GM12874 (cell line): ENCODE measurements at regions not wholly inside any gene's neighbourhood (a gene's known extent, or its start where the extent isn't known, plus 50 kb on each side); places are given as distances from the start of the nearest gene placed in this dataset.

Experiments used
- CTCF ChIP-seq: IDR thresholded peaks from 2 replicates; pipeline ENCODE4 v1.5.1; 2011; ENCODE audit warnings: low read depth, mild to moderate bottlenecking, control low read depth, low read length, moderate library complexity; ENCODE audit not compliant: insufficient read depth

DNA sequence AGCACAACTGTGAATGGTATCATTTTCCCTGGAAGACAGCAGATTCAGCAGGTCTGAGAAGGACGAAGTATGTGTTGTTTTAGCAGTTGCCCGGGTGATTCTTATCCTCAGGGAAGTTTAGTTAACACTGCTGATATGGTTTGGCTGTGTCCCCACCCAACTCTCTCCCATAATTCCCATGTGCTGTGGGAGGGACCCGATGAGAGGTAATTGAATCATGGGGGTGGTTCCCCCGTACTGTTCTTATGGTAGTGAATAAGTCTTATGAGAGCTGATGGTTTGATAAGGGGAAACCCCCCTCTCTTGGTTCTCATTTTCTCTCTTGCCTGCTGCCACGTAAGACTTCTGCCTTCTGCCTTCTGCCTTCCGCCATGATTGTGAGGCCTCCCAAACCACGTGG lies 81.0 kb upstream of the UBAC2 start:
- no peak for TF ChIP-seq CTCF

DNA sequence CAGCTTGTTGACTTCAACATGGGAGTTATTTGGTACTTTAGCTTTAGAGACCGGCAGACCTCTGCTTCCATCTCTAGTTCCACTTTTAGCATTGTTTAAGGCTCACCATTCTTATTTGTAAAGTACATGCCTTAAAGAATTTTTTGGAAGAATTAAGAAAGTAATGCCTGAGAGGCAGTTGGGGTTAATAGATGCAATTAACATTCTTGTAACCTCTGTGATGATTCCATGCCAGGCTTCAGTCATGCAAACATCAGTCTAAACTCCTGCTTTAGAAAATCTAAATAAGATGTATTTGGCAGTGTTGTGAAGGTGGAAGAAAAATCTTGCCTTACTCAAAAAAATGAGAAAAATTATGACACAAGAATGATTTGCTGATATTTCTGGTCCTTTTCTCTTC lies 79.9 kb upstream of the UBAC2 start:
- no peak for TF ChIP-seq CTCF

DNA sequence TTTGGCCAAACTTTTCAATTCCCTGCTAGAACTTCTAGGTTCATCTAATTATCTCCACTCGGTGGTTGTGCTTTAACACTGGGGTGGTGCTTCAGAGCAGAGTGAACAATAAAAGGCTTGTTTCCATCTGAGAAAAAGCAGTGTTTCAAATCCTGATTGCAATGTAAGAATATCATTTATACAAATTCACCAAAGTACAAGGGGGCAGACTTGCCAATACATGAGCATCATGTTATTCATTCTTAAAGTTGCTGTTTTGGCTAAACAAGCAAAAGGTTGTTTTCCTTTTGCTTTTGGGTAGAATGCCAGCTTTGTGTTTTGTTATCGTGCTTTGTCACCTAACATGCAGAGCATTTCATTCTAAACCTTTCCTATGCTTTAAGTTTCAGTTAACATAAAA lies 78.5 kb upstream of the UBAC2 start:
- no peak for TF ChIP-seq CTCF

DNA sequence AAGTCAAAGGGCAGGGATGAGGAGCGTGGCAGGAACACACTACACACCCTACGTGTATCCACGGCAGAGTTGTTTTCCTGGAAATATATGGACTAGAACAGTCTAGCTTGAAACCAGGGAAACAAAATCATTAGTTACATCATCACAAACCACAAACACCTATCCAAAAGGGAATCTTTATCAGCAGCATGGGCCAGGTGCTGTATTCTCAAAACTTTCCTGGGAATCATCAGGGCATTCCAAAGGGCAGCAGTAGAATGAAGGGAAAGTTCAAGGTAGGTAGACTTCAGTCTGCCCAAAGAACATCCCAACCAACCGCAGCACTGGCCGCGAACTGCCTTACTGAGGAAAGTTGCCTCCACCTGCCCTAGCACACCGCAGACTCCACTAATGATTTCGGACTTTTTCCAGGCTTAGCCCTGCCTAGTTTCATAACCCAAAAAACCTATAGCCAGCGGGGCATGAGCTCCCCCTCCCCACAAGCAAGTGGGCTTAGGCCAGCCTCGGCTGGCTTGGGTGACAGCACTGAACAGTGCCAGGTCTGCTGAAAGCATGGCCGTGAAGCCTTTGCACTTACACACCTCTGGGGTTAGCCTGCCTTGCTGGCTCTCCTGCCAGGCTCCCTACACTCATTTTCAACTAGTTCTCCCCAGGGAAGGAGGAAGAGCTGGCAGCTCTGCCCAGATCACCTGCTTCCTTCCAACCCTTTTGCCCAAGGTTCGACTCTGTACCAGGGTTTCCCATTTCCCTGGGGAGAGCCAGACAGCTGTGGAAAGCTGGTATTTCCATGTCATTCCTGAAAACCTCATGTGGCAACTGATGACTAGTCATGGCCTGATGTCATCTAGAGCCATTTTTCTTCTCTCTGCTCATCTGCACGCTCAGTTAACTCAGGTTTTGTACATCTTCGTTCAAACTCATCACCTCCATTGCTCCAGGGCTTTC lies 77.3 kb upstream of the UBAC2 start:
- TF ChIP-seq CTCF, result no peak

DNA sequence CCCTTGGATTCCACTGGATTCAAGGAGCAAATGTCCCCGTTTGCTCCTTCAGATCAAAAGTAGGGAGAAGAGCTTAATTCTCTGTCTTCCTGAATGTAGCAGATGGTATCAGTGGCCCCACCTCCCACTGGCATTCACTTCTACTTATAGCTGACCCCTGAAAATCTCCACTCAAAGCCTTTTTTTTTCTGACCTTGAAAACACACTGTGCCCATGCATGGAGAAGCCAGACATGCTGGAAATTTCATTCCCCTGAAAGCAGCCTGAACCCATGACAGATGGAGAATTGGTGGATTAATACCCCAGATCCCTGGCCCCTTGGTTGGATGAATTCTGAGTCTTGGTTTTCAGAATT lies 76.6 kb upstream of the UBAC2 start:
- TF ChIP-seq CTCF, result no peak

DNA sequence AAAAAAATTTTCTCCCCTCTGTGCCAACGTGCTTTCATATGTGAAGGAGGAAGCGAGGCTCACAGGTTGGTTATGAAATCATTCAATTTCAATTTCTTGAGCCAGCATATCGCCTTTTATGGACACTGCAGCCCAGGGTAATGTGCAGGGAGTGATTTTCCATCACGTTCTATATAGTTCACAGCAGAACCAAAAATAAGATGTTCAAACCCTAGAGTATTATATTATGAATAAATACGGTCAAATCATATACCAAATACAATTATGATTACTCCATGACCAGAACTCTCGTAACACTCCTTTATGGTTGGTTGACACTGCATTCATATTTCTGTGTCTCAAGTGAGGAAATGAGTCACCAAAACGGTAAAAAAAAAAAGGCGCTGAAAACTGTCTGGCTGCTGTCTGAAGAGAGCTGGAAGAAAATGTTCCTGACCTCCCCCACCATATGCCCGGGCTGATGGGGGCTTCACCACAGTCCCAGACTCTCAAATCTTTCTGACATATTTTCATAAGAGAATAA lies 75.8 kb upstream of the UBAC2 start:
- TF ChIP-seq CTCF, result no peak

- no peak for TF ChIP-seq CTCF
These were observed 75.2 kb upstream of the UBAC2 start for GRCh38 chr13:99125326-99125915.
